Ishikawa (cell line): ENCODE measurements at regions not wholly inside any gene's neighbourhood (a gene's known extent, or its start where the extent isn't known, plus 50 kb on each side); places are given as distances from the start of the nearest gene placed in this dataset.
A peak's percentile ranks its signal among the peaks of the same experiment; 100 is the strongest.

Experiments
- CEBPB ChIP-seq: IDR thresholded peaks from 2 replicates; pipeline ENCODE4 v1.6.1; 2012
- CREB1 ChIP-seq: IDR thresholded peaks from 2 replicates; pipeline ENCODE4 v1.6.1; 2012; ENCODE audit warnings: low read depth
- EGR1 ChIP-seq: IDR thresholded peaks from 2 replicates; pipeline ENCODE4 v1.6.1; 2012
- EP300 ChIP-seq: IDR thresholded peaks from 2 replicates; pipeline ENCODE4 v1.6.1; 2012; ENCODE audit warnings: borderline replicate concordance
- FOXM1 ChIP-seq: IDR thresholded peaks from 2 replicates; pipeline ENCODE4 v1.6.1; 2012; ENCODE audit warnings: low read depth, borderline replicate concordance
- MAX ChIP-seq: IDR thresholded peaks from 2 replicates; pipeline ENCODE4 v1.6.1; 2012
- NFIC ChIP-seq: IDR thresholded peaks from 2 replicates; pipeline ENCODE4 v1.6.1; 2012
- RAD21 ChIP-seq: IDR thresholded peaks from 2 replicates; pipeline ENCODE4 v1.6.1; 2012; ENCODE audit warnings: low read depth
- REST ChIP-seq: IDR thresholded peaks from 2 replicates; pipeline ENCODE4 v1.6.1; 2012; ENCODE audit warnings: low read depth, mild to moderate bottlenecking
- TAF1 ChIP-seq: IDR thresholded peaks from 2 replicates; pipeline ENCODE4 v1.6.1; 2012; ENCODE audit warnings: low read depth, mild to moderate bottlenecking
- TCF12 ChIP-seq: IDR thresholded peaks from 2 replicates; pipeline ENCODE4 v1.6.1; 2012; ENCODE audit warnings: low read depth
- TEAD4 ChIP-seq: IDR thresholded peaks from 2 replicates; pipeline ENCODE4 v1.6.1; 2012
- USF1 ChIP-seq: IDR thresholded peaks from 2 replicates; pipeline ENCODE4 v1.6.1; 2012
- YY1 ChIP-seq: IDR thresholded peaks from 2 replicates; pipeline ENCODE4 v1.6.1; 2012; ENCODE audit warnings: low read depth
- ZBTB7A ChIP-seq: IDR thresholded peaks from 2 replicates; pipeline ENCODE4 v1.6.1; 2012; ENCODE audit warnings: low read depth

GRCh38 chr4:64000241-64000640 is 409.0 kb downstream of the TECRL start:
- no peak for TF ChIP-seq EP300
- TF ChIP-seq NFIC = 0 out of 2 replicates have a peak, but pooled peaks have one; percentile 20
- TF ChIP-seq CEBPB = no peak

GRCh38 chr4:63986253-63986652 is 423.0 kb downstream of the TECRL start:
- TF ChIP-seq EGR1 (no peak), TEAD4 (no peak), CEBPB (no peak), MAX (no peak)

GRCh38 chr4:63983224-63983623 is 426.0 kb downstream of the TECRL start:
- TF ChIP-seq CEBPB (no peak), TCF12 (no peak), CREB1 (no peak), TEAD4 (no peak), USF1 (no peak), MAX (no peak), EGR1 (no peak), FOXM1 (no peak), RAD21 (no peak), ZBTB7A (no peak), YY1 (no peak), NFIC (no peak)

- TF ChIP-seq EP300 (no peak), EGR1 (no peak), TEAD4 (no peak), MAX (no peak), FOXM1 (no peak), USF1 (no peak), CEBPB (no peak), ZBTB7A (no peak), TAF1 (no peak)
These were observed 443.4 kb downstream of the TECRL start for GRCh38 chr4:63965875-63966274.

GRCh38 chr4:63937961-63938360 is 471.3 kb downstream of the TECRL start:
- no peak for TF ChIP-seq CREB1
- no peak for TF ChIP-seq REST
- TF ChIP-seq TCF12 = no peak
- TF ChIP-seq MAX = no peak
- TF ChIP-seq RAD21 = no peak
- TF ChIP-seq TAF1 = no peak
- TF ChIP-seq TEAD4 = no peak
- no peak for TF ChIP-seq FOXM1
- TF ChIP-seq NFIC = no peak
- TF ChIP-seq YY1 = no peak
- TF ChIP-seq ZBTB7A = no peak
- no peak for TF ChIP-seq EGR1
- TF ChIP-seq CEBPB = no peak
- TF ChIP-seq EP300 = no peak
- no peak for TF ChIP-seq USF1

GRCh38 chr4:63922146-63922545 is 487.1 kb downstream of the TECRL start:
- TF ChIP-seq YY1 (no peak), MAX (no peak), TCF12 (no peak), USF1 (no peak), TEAD4 (no peak), ZBTB7A (no peak), TAF1 (no peak), CREB1 (no peak), NFIC (no peak), CEBPB (no peak), FOXM1 (no peak), RAD21 (no peak), REST (no peak), EGR1 (no peak), EP300 (no peak)
